Superior temporal gyrus (tissue), 1 donor: ENCODE measurements at regions not wholly inside any gene's neighbourhood (a gene's known extent, or its start where the extent isn't known, plus 50 kb on each side); places are given as distances from the start of the nearest gene placed in this dataset.

Experiments used
- DNase-seq: peaks from one replicate; pipeline ENCODE4 v3.0.0-alpha.2; 2016; ENCODE audit errors: extremely low spot score

- no peak for DNase-seq
These were observed 91.8 kb upstream of the TNC start for GRCh38 chr9:115209601-115210306.

- DNase-seq: no peak
These were observed 92.7 kb upstream of the TNC start for GRCh38 chr9:115210699-115211098.

GRCh38 chr9:115211413-115212124, 93.6 kb upstream of the TNC start:
- DNase-seq: no peak

GRCh38 chr9:115212125-115212605, 94.2 kb upstream of the TNC start:
- DNase-seq: no peak

- no peak for DNase-seq
These were observed 94.9 kb upstream of the TNC start for GRCh38 chr9:115212832-115213231.

GRCh38 chr9:115213818-115214334, 95.9 kb upstream of the TNC start:
- DNase-seq: peak; percentile 66

GRCh38 chr9:115216873-115217272, 98.9 kb upstream of the TNC start:
- no peak for DNase-seq

- no peak for DNase-seq
These were observed 102.5 kb upstream of the TNC start for GRCh38 chr9:115220319-115221005.

GRCh38 chr9:115223471-115223870, 105.5 kb upstream of the TNC start:
- no peak for DNase-seq

- peak; percentile 57 for DNase-seq
These were observed 107.6 kb upstream of the TNC start for GRCh38 chr9:115225459-115226116.

GRCh38 chr9:115226152-115226551, 108.2 kb upstream of the TNC start:
- no peak for DNase-seq

GRCh38 chr9:115229496-115229895, 111.5 kb upstream of the TNC start:
- no peak for DNase-seq

- no peak for DNase-seq
These were observed 113.1 kb upstream of the TNC start for GRCh38 chr9:115230924-115231515.

- DNase-seq: no peak
These were observed 114.3 kb upstream of the TNC start for GRCh38 chr9:115232181-115232774.

GRCh38 chr9:115234094-115234493, 116.1 kb upstream of the TNC start:
- no peak for DNase-seq

- no peak for DNase-seq
These were observed 117.3 kb upstream of the TNC start for GRCh38 chr9:115235221-115235620.

- DNase-seq: no peak
These were observed 119.5 kb upstream of the TNC start for GRCh38 chr9:115237385-115237998.

- no peak for DNase-seq
These were observed 122.7 kb upstream of the TNC start for GRCh38 chr9:115240676-115241075.

GRCh38 chr9:115241641-115242040, 123.7 kb upstream of the TNC start:
- DNase-seq: no peak

- no peak for DNase-seq
These were observed 131.5 kb upstream of the TNC start for GRCh38 chr9:115249488-115249887.

GRCh38 chr9:115250621-115251032, 132.7 kb upstream of the TNC start:
- DNase-seq: no peak
